ENCODE measurements at regions not wholly inside any gene's neighbourhood (a gene's known extent, or its start where the extent isn't known, plus 50 kb on each side); places are given as distances from the start of the nearest gene placed in this dataset.
"Not testable (repeated sequence)": the region's sequence is repeated elsewhere in the genome, so short reads cannot be mapped to it uniquely, and the experiment has no call there.

GRCh38 chr21:28839237-28839636 is 153.4 kb downstream of the LTN1 start:
- not testable (repeated sequence) for TF ChIP-seq CTCF, POLR2A, EP300, POLR2AphosphoS5 (IDR thresholded peaks at IDR 0.05)
